GM21786 (cell line): ENCODE measurements at regions not wholly inside any gene's neighbourhood (a gene's known extent, or its start where the extent isn't known, plus 50 kb on each side); places are given as distances from the start of the nearest gene placed in this dataset.
"Not testable (repeated sequence)": the region's sequence is repeated elsewhere in the genome, so short reads cannot be mapped to it uniquely, and the experiment has no call there.

Experiments used
- ATAC-seq: cut with Tn5 transposase; IDR thresholded peaks from one replicate; pipeline ENCODE4 v1.9.1; 2021; ENCODE audit not compliant: unreplicated experiment

GRCh38 chr2:6089474-6089873, 397.3 kb downstream of the SOX11 start:
- no peak for ATAC-seq

- ATAC-seq = no peak
Observed at GRCh38 chr2:6103372-6103771, 411.2 kb downstream of the SOX11 start.

- ATAC-seq = no peak
Observed at GRCh38 chr2:6103949-6104348, 411.8 kb downstream of the SOX11 start.

GRCh38 chr2:6107290-6107689, 415.1 kb downstream of the SOX11 start:
- no peak for ATAC-seq

GRCh38 chr2:6109831-6110230, 417.6 kb downstream of the SOX11 start:
- ATAC-seq = no peak

- ATAC-seq = no peak
Observed at GRCh38 chr2:6111781-6112261, 419.6 kb downstream of the SOX11 start.

- ATAC-seq = no peak
Observed at GRCh38 chr2:6113786-6114185, 421.6 kb downstream of the SOX11 start.

- no peak for ATAC-seq
Observed at GRCh38 chr2:6127718-6128117, 435.5 kb downstream of the SOX11 start.

GRCh38 chr2:6139142-6139541, 447.0 kb downstream of the SOX11 start:
- no peak for ATAC-seq

GRCh38 chr2:6139916-6140315, 447.7 kb downstream of the SOX11 start:
- ATAC-seq = no peak

- ATAC-seq = no peak
Observed at GRCh38 chr2:6140509-6140908, 448.3 kb downstream of the SOX11 start.

- no peak for ATAC-seq
Observed at GRCh38 chr2:6143812-6144211, 451.6 kb downstream of the SOX11 start.

GRCh38 chr2:6147215-6147614, 455.0 kb downstream of the SOX11 start:
- not testable (repeated sequence) for ATAC-seq

GRCh38 chr2:6148882-6149281, 456.7 kb downstream of the SOX11 start:
- ATAC-seq = no peak

GRCh38 chr2:6159606-6160005, 467.4 kb downstream of the SOX11 start:
- ATAC-seq = no peak

GRCh38 chr2:6163932-6164331, 471.7 kb downstream of the SOX11 start:
- ATAC-seq = no peak

- ATAC-seq = no peak
Observed at GRCh38 chr2:6164986-6165747, 473.0 kb downstream of the SOX11 start.

- no peak for ATAC-seq
Observed at GRCh38 chr2:6167592-6168138, 475.5 kb downstream of the SOX11 start.

GRCh38 chr2:6168485-6168884, 476.3 kb downstream of the SOX11 start:
- ATAC-seq = no peak

GRCh38 chr2:6171294-6171693, 479.1 kb downstream of the SOX11 start:
- ATAC-seq = no peak

GRCh38 chr2:6177811-6178210, 485.6 kb downstream of the SOX11 start:
- ATAC-seq = no peak

- no peak for ATAC-seq
Observed at GRCh38 chr2:6181525-6181924, 489.3 kb downstream of the SOX11 start.

- no peak for ATAC-seq
Observed at GRCh38 chr2:6181926-6182325, 489.7 kb downstream of the SOX11 start.
